ENCODE measurements at regions not wholly inside any gene's neighbourhood (a gene's known extent, or its start where the extent isn't known, plus 50 kb on each side); places are given as distances from the start of the nearest gene placed in this dataset.
A peak's percentile ranks its signal among the peaks of the same experiment; 100 is the strongest.

DNA sequence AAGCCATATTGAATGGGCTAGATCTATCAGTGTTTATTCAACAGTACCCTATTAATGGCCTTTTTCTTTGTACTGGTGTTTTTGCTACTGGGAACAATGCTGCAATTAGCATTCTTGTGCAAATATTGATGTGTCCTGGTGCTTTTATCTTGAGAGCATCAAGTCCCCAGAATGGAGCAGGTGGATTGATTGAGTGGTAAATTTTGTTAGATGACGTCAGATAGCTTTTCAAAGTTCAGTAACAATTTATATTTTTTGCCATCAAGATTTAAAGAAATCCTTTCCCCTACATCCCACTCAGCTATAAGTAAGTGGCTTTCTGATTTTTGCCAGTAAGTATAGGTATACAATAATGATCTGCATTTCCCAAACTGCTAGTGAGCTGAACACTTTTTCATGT lies 63.4 kb upstream of the SYPL1 start:
- no peak for TF ChIP-seq YY1 (IDR thresholded peaks at IDR 0.05; ENCODE audit: low read depth)
- TF ChIP-seq EP300 (IDR thresholded peaks at IDR 0.05; ENCODE audit: borderline replicate concordance): no peak
- TF ChIP-seq REST (IDR thresholded peaks at IDR 0.05; ENCODE audit: low read depth): no peak
- TF ChIP-seq USF1 (IDR thresholded peaks at IDR 0.05): no peak
- TF ChIP-seq CREB1 (IDR thresholded peaks at IDR 0.05; ENCODE audit: low read depth): no peak
- TF ChIP-seq CEBPB (IDR thresholded peaks at IDR 0.05): no peak
- TF ChIP-seq EGR1 (IDR thresholded peaks at IDR 0.05): no peak
- TF ChIP-seq FOXM1 (IDR thresholded peaks at IDR 0.05; ENCODE audit: borderline replicate concordance, low read depth): no peak

GRCh38 chr7:106170651-106171050 lies 58.5 kb upstream of the SYPL1 start:
- TF ChIP-seq RAD21 (IDR thresholded peaks at IDR 0.05; ENCODE audit: low read depth): no peak
- no peak for TF ChIP-seq NFIC (IDR thresholded peaks at IDR 0.05)
- no peak for TF ChIP-seq USF1 (IDR thresholded peaks at IDR 0.05)
- TF ChIP-seq YY1 (IDR thresholded peaks at IDR 0.05; ENCODE audit: low read depth): no peak
- no peak for TF ChIP-seq CEBPB (IDR thresholded peaks at IDR 0.05)
- TF ChIP-seq, protein P1, sequence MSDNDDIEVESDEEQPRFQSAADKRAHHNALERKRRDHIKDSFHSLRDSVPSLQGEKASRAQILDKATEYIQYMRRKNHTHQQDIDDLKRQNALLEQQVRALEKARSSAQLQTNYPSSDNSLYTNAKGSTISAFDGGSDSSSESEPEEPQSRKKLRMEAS (IDR thresholded peaks at IDR 0.05): no peak
- no peak for TF ChIP-seq CREB1 (IDR thresholded peaks at IDR 0.05; ENCODE audit: low read depth)
- TF ChIP-seq TEAD4 (IDR thresholded peaks at IDR 0.05): no peak
- TF ChIP-seq TAF1 (IDR thresholded peaks at IDR 0.05; ENCODE audit: low read depth): no peak
- TF ChIP-seq EP300 (IDR thresholded peaks at IDR 0.05; ENCODE audit: borderline replicate concordance): no peak
- TF ChIP-seq EGR1 (IDR thresholded peaks at IDR 0.05): no peak
- TF ChIP-seq FOXM1 (IDR thresholded peaks at IDR 0.05; ENCODE audit: borderline replicate concordance, low read depth): no peak
- no peak for TF ChIP-seq REST (IDR thresholded peaks at IDR 0.05; ENCODE audit: low read depth)
- TF ChIP-seq TCF12 (IDR thresholded peaks at IDR 0.05; ENCODE audit: low read depth): no peak
- TF ChIP-seq ZBTB7A (IDR thresholded peaks at IDR 0.05; ENCODE audit: low read depth): no peak

DNA sequence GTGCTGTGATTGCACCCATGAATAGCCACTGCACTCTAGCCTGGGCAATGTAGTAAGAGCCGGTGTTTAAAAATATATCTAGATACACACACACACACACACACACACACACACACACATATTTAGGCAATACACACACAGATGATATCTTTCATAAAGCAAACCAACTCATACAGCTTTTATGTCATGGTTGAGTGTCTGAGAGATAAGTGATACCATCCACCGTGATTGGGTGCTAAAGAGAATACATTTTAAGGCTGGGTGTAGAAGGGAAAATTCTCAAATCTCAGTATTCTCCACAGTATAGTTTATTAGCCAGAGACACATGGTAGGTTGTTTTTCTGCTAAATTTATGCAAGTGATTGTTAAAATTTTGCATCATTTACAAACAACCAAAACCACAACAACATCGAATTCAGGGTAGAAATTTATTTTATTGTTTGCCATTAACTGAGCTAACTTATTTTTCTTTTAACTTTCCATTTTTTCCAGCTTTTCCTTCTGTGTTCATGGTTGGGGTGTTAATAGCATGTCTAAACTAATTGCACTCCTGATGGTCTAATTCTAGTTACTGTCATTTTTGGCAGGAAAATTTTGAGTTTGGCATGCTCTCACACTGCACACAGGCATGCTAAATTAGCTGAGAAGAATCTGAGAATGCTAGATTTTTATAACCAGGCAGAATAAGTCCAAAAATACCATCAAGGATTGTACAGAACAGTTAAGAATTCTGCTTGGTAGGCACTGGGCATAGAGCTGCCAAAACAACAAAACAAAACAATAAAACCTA lies 57.9 kb upstream of the SYPL1 start:
- TF ChIP-seq TAF1 (IDR thresholded peaks at IDR 0.05; ENCODE audit: low read depth) (no peak), ZBTB7A (IDR thresholded peaks at IDR 0.05; ENCODE audit: low read depth) (no peak), TCF12 (IDR thresholded peaks at IDR 0.05; ENCODE audit: low read depth) (no peak), NFIC (IDR thresholded peaks at IDR 0.05) (no peak), REST (IDR thresholded peaks at IDR 0.05; ENCODE audit: low read depth) (no peak), USF1 (IDR thresholded peaks at IDR 0.05) (no peak)
- TF ChIP-seq, protein P1 (IDR thresholded peaks at IDR 0.05): no peak

DNA sequence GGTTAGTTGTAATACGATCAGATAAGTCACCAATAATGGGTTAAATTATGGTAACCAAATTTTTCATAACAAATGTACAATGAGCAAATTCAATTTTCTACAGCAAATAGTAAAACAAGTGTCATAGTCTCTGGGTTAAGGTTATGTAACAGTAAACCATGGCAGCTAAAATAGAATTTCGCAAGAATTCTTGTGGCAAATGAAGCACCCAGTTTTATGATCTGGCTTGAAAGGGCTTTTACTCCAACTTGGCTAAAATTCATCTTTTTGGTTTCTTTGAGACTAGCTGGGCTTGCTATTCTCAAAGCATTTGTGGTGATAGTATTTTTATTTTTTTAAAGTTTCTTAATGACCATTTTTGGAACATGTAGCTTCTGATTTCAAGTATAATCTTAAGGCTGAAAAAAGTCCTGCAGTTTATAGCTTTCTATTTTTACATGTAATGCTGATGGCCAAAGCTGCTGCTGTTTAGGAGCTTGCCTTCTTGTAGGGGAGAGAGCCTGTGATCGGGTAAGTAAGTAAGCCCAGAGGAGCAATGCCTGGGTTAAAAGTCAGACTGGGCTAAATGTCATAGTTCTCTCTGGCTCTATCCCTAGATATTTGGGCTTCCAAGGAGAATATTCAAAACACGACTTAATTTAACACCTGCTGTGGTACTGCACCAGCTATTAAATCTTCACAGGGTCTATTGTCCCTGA lies 55.5 kb upstream of the SYPL1 start:
- TF ChIP-seq CREB1 (IDR thresholded peaks at IDR 0.05; ENCODE audit: low read depth) (no peak), CEBPB (IDR thresholded peaks at IDR 0.05) (0 out of 2 replicates have a peak, but pooled peaks have one; percentile 22)

Data from Ishikawa (cell line).